Superior temporal gyrus (tissue), 1 donor: ENCODE measurements at regions not wholly inside any gene's neighbourhood (a gene's known extent, or its start where the extent isn't known, plus 50 kb on each side); places are given as distances from the start of the nearest gene placed in this dataset.

Source experiments
- DNase-seq: peaks from one replicate; pipeline ENCODE4 v3.0.0-alpha.2; 2016; ENCODE audit errors: extremely low spot score

GRCh38 chr20:39111359-39112177, 149.4 kb downstream of the DHX35 start:
- DNase-seq, result no peak

GRCh38 chr20:39110819-39111136, 148.6 kb downstream of the DHX35 start:
- no peak for DNase-seq

GRCh38 chr20:39109933-39110818, 148.0 kb downstream of the DHX35 start:
- DNase-seq, result no peak

GRCh38 chr20:39108746-39109145, 146.6 kb downstream of the DHX35 start:
- DNase-seq, result no peak

GRCh38 chr20:39107741-39108140, 145.6 kb downstream of the DHX35 start:
- no peak for DNase-seq

- DNase-seq, result no peak
These were observed 144.6 kb downstream of the DHX35 start for GRCh38 chr20:39106791-39107190.

GRCh38 chr20:39105551-39105950, 143.4 kb downstream of the DHX35 start:
- DNase-seq, result no peak

GRCh38 chr20:39103732-39104131, 141.6 kb downstream of the DHX35 start:
- DNase-seq, result no peak

- no peak for DNase-seq
These were observed 141.2 kb downstream of the DHX35 start for GRCh38 chr20:39103305-39103704.

- DNase-seq, result no peak
These were observed 139.8 kb downstream of the DHX35 start for GRCh38 chr20:39101895-39102294.

GRCh38 chr20:39100691-39101090, 138.5 kb downstream of the DHX35 start:
- no peak for DNase-seq

GRCh38 chr20:39097889-39098288, 135.7 kb downstream of the DHX35 start:
- DNase-seq, result no peak

- DNase-seq, result no peak
These were observed 133.7 kb downstream of the DHX35 start for GRCh38 chr20:39095870-39096269.

- DNase-seq, result no peak
These were observed 132.2 kb downstream of the DHX35 start for GRCh38 chr20:39094391-39094790.

- DNase-seq, result no peak
These were observed 130.7 kb downstream of the DHX35 start for GRCh38 chr20:39092733-39093410.

GRCh38 chr20:39090906-39091305, 128.8 kb downstream of the DHX35 start:
- DNase-seq, result no peak

- DNase-seq, result no peak
These were observed 127.7 kb downstream of the DHX35 start for GRCh38 chr20:39089797-39090196.
